H9 (cell line): ENCODE measurements at regions not wholly inside any gene's neighbourhood (a gene's known extent, or its start where the extent isn't known, plus 50 kb on each side); places are given as distances from the start of the nearest gene placed in this dataset.
A peak's percentile ranks its signal among the peaks of the same experiment; 100 is the strongest.

ENCODE experiments used
- DNase-seq: peaks from one replicate; pipeline ENCODE4 v3.0.0-alpha.2; 2017
- H2AFZ ChIP-seq: one replicate; pipeline ENCODE4 v1.6.1; 2013; ENCODE audit warnings: mild to moderate bottlenecking, low read length, control low read depth, moderate library complexity
- H2AK5ac ChIP-seq: 2 replicates; pipeline ENCODE4 v1.6.1; 2013; ENCODE audit warnings: low read length, control low read depth, mixed read lengths; ENCODE audit not compliant: insufficient read length
- H2BK120ac ChIP-seq: one replicate; pipeline ENCODE4 v1.6.1; 2013; ENCODE audit warnings: low read depth, mild to moderate bottlenecking, low read length, control low read depth, inconsistent platforms; ENCODE audit not compliant: poor library complexity, severe bottlenecking
- H2BK12ac ChIP-seq: 2 replicates; pipeline ENCODE4 v1.6.1; 2013; ENCODE audit warnings: low read length, control low read depth, mixed read lengths, low read depth; ENCODE audit not compliant: insufficient read length
- H2BK15ac ChIP-seq: 2 replicates; pipeline ENCODE4 v1.6.1; 2013; ENCODE audit warnings: low read depth, low read length, control low read depth
- H2BK20ac ChIP-seq: one replicate; pipeline ENCODE4 v1.6.1; 2013; ENCODE audit warnings: low read depth, mild to moderate bottlenecking, low read length, control low read depth, inconsistent platforms; ENCODE audit not compliant: poor library complexity, severe bottlenecking
- H2BK5ac ChIP-seq: 2 replicates; pipeline ENCODE4 v1.6.1; 2013; ENCODE audit warnings: low read length, control low read depth, mixed read lengths; ENCODE audit not compliant: insufficient read length
- H3K14ac ChIP-seq: 2 replicates; pipeline ENCODE4 v1.6.1; 2013; ENCODE audit warnings: low read length, control low read depth; ENCODE audit not compliant: insufficient read depth
- H3K18ac ChIP-seq: 2 replicates; pipeline ENCODE4 v1.6.1; 2013; ENCODE audit warnings: low read depth, mild to moderate bottlenecking, mixed read lengths, low read length, control low read depth; ENCODE audit not compliant: insufficient read length
- H3K23ac ChIP-seq: 2 replicates; pipeline ENCODE4 v1.6.1; 2013; ENCODE audit warnings: low read length, control low read depth, mixed read lengths, low read depth; ENCODE audit not compliant: insufficient read length
- H3K23me2 ChIP-seq: 2 replicates; pipeline ENCODE4 v1.6.1; 2013; ENCODE audit warnings: low read depth, mild to moderate bottlenecking, mixed read lengths, low read length, control low read depth; ENCODE audit not compliant: insufficient read length, poor library complexity, severe bottlenecking
- H3K27ac ChIP-seq: 2 replicates; pipeline ENCODE4 v1.5.1; 2013; ENCODE audit warnings: low read length, control low read depth, mixed read lengths, low read depth; ENCODE audit not compliant: insufficient read length
- H3K27me3 ChIP-seq: 2 replicates; pipeline ENCODE4 v1.6.1; 2013; ENCODE audit warnings: low read length, control low read depth, inconsistent platforms; ENCODE audit not compliant: insufficient read depth
- H3K4ac ChIP-seq: 2 replicates; pipeline ENCODE4 v1.6.1; 2013; ENCODE audit warnings: low read depth, mild to moderate bottlenecking, control low read depth, inconsistent platforms, low read length, moderate library complexity
- H3K4me1 ChIP-seq: 2 replicates; pipeline ENCODE4 v1.6.1; 2013; ENCODE audit warnings: low read length, control low read depth, inconsistent platforms; ENCODE audit not compliant: insufficient read depth
- H3K4me2 ChIP-seq: 2 replicates; pipeline ENCODE4 v1.6.1; 2013; ENCODE audit warnings: low read length, control low read depth, mixed read lengths; ENCODE audit not compliant: insufficient read length, insufficient read depth
- H3K56ac ChIP-seq: 2 replicates; pipeline ENCODE4 v1.6.1; 2013; ENCODE audit warnings: low read depth, mild to moderate bottlenecking, mixed read lengths, low read length, control low read depth; ENCODE audit not compliant: insufficient read length
- H3K79me1 ChIP-seq: 2 replicates; pipeline ENCODE4 v1.6.1; 2013; ENCODE audit warnings: low read depth, mild to moderate bottlenecking, moderate library complexity, low read length, control low read depth, inconsistent platforms; ENCODE audit not compliant: insufficient read depth, poor library complexity, severe bottlenecking
- H3K79me2 ChIP-seq: 2 replicates; pipeline ENCODE4 v1.6.1; 2013; ENCODE audit warnings: low read length, control low read depth, inconsistent platforms; ENCODE audit not compliant: insufficient read depth
- H3K9ac ChIP-seq: 2 replicates; pipeline ENCODE4 v1.6.1; 2013; ENCODE audit warnings: low read length, control low read depth, mixed read lengths; ENCODE audit not compliant: insufficient read length; ENCODE audit errors: extremely low read depth
- H3K9me3 ChIP-seq: one replicate; pipeline ENCODE4 v1.6.1; 2013; ENCODE audit warnings: low read depth, low read length, inconsistent platforms; ENCODE audit not compliant: control insufficient read depth
- H3T11ph ChIP-seq: one replicate; pipeline ENCODE4 v1.6.1; 2013; ENCODE audit warnings: mild to moderate bottlenecking, low read length, control low read depth, inconsistent platforms
- H4K20me1 ChIP-seq: one replicate; pipeline ENCODE4 v1.6.1; 2013; ENCODE audit not compliant: control insufficient read depth, insufficient read length, insufficient read depth
- H4K5ac ChIP-seq: 2 replicates; pipeline ENCODE4 v1.6.1; 2013; ENCODE audit warnings: low read depth, mild to moderate bottlenecking, mixed read lengths, low read length, control low read depth; ENCODE audit not compliant: insufficient read length
- H4K8ac ChIP-seq: replicated peaks from 2 replicates; pipeline ENCODE4 v1.6.1; 2013; ENCODE audit warnings: low read length, control low read depth, mixed read lengths, low read depth; ENCODE audit not compliant: insufficient read length
- H4K91ac ChIP-seq: 2 replicates; pipeline ENCODE4 v1.6.1; 2013; ENCODE audit warnings: low read depth, mild to moderate bottlenecking, moderate library complexity, mixed read lengths, low read length, control low read depth; ENCODE audit not compliant: insufficient read length
- H3K27ac Mint-ChIP-seq, 3 experiments: 2 replicates in 2 of 3; 3 replicates in 1 of 3; pipeline ENCODE4 v1.8.0; 2020 to 2021; ENCODE audit warnings: mixed read lengths in 3 of 3, mild to moderate bottlenecking in 1 of 3, moderate library complexity in 1 of 3
- H3K27me3 Mint-ChIP-seq: 2 replicates; pipeline ENCODE4 v1.8.0; 2021; ENCODE audit warnings: low read depth, mild to moderate bottlenecking, moderate library complexity, mixed read lengths
- H3K36me3 Mint-ChIP-seq, 3 experiments: 2 replicates in 2 of 3; 3 replicates in 1 of 3; pipeline ENCODE4 v1.8.0; 2020 to 2021; ENCODE audit warnings: low read depth in 3 of 3, mixed read lengths in 3 of 3; ENCODE audit not compliant: insufficient read depth in 1 of 3
- H3K4me1 Mint-ChIP-seq, 2 experiments: 2 replicates each; pipeline ENCODE4 v1.8.0; 2020; ENCODE audit warnings: mixed read lengths in 2 of 2
- H3K4me3 Mint-ChIP-seq, 2 experiments: 2 replicates in 1 of 2; 3 replicates in 1 of 2; pipeline ENCODE4 v1.8.0; 2020 to 2021; ENCODE audit warnings: mild to moderate bottlenecking in 2 of 2, mixed read lengths in 2 of 2, moderate library complexity in 1 of 2
- H3K9me3 Mint-ChIP-seq, 2 experiments: 2 replicates in 1 of 2; 3 replicates in 1 of 2; pipeline ENCODE4 v1.8.0; 2020; ENCODE audit warnings: mild to moderate bottlenecking in 2 of 2, mixed read lengths in 2 of 2, moderate library complexity in 1 of 2
- CTCF ChIP-seq: fragments of 200-600 bp; sonication (generic); conservative IDR thresholded peaks from 3 replicates; pipeline ENCODE4 v1.8.0; 2021; ENCODE audit warnings: antibody characterized with exemption, mild to moderate bottlenecking
- WGBS: extraction: QIAGEN DNeasy Blood & Tissue Kit; methylation state at CpG from one replicate; pipeline ENCODE4 v1.1.7; 2013; ENCODE audit warnings: missing lambda C conversion rate, low lambda C conversion rate, mixed read lengths; ENCODE audit not compliant: insufficient read length; ENCODE audit errors: extremely low coverage; 5-methylcytosine and 5-hydroxymethylcytosine counted together

GRCh38 chr7:53800746-53801145 lies 741.4 kb upstream of the VSTM2A start:
- H3K4me1 ChIP-seq, result no peaks in the 10 kb centered on the region
- H4K20me1 ChIP-seq, result no peaks in the 10 kb centered on the region
- H3K23ac ChIP-seq, result no peak overlapping the region
- no peak overlapping the region for H3K4me3 Mint-ChIP-seq
- no peak overlapping the region for H2BK5ac ChIP-seq
- H3T11ph ChIP-seq, result no peak overlapping the region
- H2AFZ ChIP-seq, result no peak overlapping the region
- no peak overlapping the region for H3K18ac ChIP-seq
- WGBS, result no CpG with 5 or more reads among the region's 4 CpGs
- no peak overlapping the region for H2BK12ac ChIP-seq
- no peak overlapping the region for H3K9ac ChIP-seq
- no peak overlapping the region for H2BK15ac ChIP-seq
- no peak overlapping the region for H2AK5ac ChIP-seq
- no peak overlapping the region for H2BK20ac ChIP-seq
- H3K27ac Mint-ChIP-seq, result peak overlapping the region in 1 of 3 experiments; percentile 65; a peak in 1 of 7 replicates
- H3K14ac ChIP-seq, result no peak overlapping the region
- no peak for DNase-seq
- H3K36me3 Mint-ChIP-seq, result no peaks in the 10 kb centered on the region
- H3K4me1 Mint-ChIP-seq, result peaks cover 5 to 6% of the 10 kb centered on the region in 2 experiments
- no peak overlapping the region for H3K27ac ChIP-seq
- no peaks in the 10 kb centered on the region for H3K79me1 ChIP-seq
- no peak for TF ChIP-seq CTCF
- no peak overlapping the region for H3K4ac ChIP-seq
- no peaks in the 10 kb centered on the region for H3K79me2 ChIP-seq
- no peak overlapping the region for H2BK120ac ChIP-seq
- no peak overlapping the region for H3K56ac ChIP-seq
- H3K9me3 ChIP-seq, result no peaks in the 10 kb centered on the region
- 0 out of 5 replicates have a peak, but pooled peaks cover 0 to 1% of the 10 kb centered on the region in 2 experiments for H3K9me3 Mint-ChIP-seq
- no peak overlapping the region for H4K91ac ChIP-seq
- H3K4me2 ChIP-seq, result no peak overlapping the region
- H4K8ac ChIP-seq, result no peak overlapping the region
- H4K5ac ChIP-seq, result no peak overlapping the region
- H3K27me3 ChIP-seq, result no peaks in the 10 kb centered on the region
- H3K27me3 Mint-ChIP-seq, result no peaks in the 10 kb centered on the region
- no peaks in the 10 kb centered on the region for H3K23me2 ChIP-seq
